ENCODE measurements at regions not wholly inside any gene's neighbourhood (a gene's known extent, or its start where the extent isn't known, plus 50 kb on each side); places are given as distances from the start of the nearest gene placed in this dataset.

DNA sequence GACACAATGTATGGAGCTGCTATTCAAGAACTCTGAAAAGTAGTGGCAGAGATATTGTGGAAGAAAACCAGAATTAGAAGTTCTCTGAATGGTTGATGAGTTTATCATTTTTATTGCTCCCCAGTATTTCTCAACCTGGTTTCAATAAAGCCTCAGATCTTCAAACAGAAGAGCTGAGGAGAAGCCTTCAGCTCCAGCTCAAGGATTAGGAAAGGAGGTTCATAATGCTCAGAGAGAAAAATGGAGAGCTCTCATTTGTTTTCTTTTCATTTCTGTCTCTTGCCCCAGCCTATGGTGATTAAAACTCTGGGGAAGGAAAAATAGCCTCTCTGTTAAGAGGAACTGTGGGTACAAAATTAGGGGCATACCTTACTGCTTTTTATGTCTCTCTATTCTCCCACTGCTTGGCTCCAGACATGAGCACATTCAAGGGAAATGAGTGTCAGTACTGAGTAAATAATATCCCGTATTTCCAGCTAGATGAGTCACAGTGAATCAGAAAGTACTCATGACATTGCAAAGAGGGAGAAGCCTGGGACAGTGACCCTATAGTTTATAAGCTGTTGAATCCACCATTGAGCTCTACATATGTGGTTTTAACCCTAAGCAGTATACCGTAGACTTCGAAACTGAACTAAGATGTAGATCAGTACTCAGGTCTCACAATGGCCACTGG lies 138.1 kb downstream of the EMB start:
- Histone ChIP-seq H4K5ac (ENCODE audit: insufficient read length, low read depth, low read length) (no peak overlapping the region), H3K79me1 (ENCODE audit: low read depth, low read length) (no peaks in the 10 kb centered on the region), H3K27ac (ENCODE audit: low read depth, low read length) (no peak overlapping the region), H2BK20ac (ENCODE audit: low read length) (no peak overlapping the region), H2BK120ac (replicated peaks; ENCODE audit: low read depth, low read length) (no peak overlapping the region), H4K8ac (ENCODE audit: extremely low read depth, insufficient read depth, low read length) (no peak overlapping the region), H4K91ac (replicated peaks; ENCODE audit: insufficient read length, low read length) (no peak overlapping the region), H3K36me3 (ENCODE audit: control insufficient read depth in 2 of 4, insufficient read depth in 4 of 4, low read length in 3 of 4) (no peaks in the 10 kb centered on the region), H3K4me1 (replicated peaks in 1 of 4; ENCODE audit: control insufficient read depth in 3 of 4, insufficient read depth in 4 of 4, low read length in 3 of 4) (no peaks in the 10 kb centered on the region), H2BK12ac (ENCODE audit: low read depth, low read length) (no peak overlapping the region), H3K4me2 (ENCODE audit: insufficient read depth in 1 of 2, low read depth in 2 of 2, low read length in 2 of 2) (no peak overlapping the region), H3K9me3 (ENCODE audit: insufficient read depth in 2 of 2, low read depth in 1 of 2, low read length in 1 of 2) (peaks cover 32 to 33% of the 10 kb centered on the region in 2 experiments), H4K20me1 (replicated peaks in 1 of 2; ENCODE audit: control insufficient read depth in 1 of 2, insufficient read depth in 2 of 2, low read length in 2 of 2) (no peaks in the 10 kb centered on the region), H3K14ac (ENCODE audit: insufficient read length) (no peak overlapping the region), H2AFZ (ENCODE audit: low read length) (no peak overlapping the region), H3K4ac (replicated peaks; ENCODE audit: insufficient read length, low read depth, low read length) (no peak overlapping the region), H3K56ac (replicated peaks; ENCODE audit: insufficient read length, low read depth, low read length) (no peak overlapping the region), H2BK15ac (ENCODE audit: low read length) (no peak overlapping the region), H2AK5ac (ENCODE audit: low read depth, low read length) (no peak overlapping the region), H3K18ac (ENCODE audit: extremely low read depth, low read length) (no peak overlapping the region), H3K79me2 (ENCODE audit: control insufficient read depth in 1 of 2, insufficient read depth in 2 of 2, low read length in 2 of 2) (no peaks in the 10 kb centered on the region), H3K23me2 (ENCODE audit: low read depth, low read length) (no peaks in the 10 kb centered on the region), H3K27me3 (replicated peaks in 1 of 4; ENCODE audit: control insufficient read depth in 3 of 4, extremely low read depth in 1 of 4, insufficient read depth in 3 of 4, low read length in 3 of 4) (no peaks in the 10 kb centered on the region), H3K23ac (ENCODE audit: insufficient read length) (no peak overlapping the region), H2BK5ac (ENCODE audit: low read depth, low read length) (no peak overlapping the region), H3K9ac (replicated peaks in 1 of 4; ENCODE audit: extremely low read depth in 1 of 4, low read depth in 3 of 4, low read length in 3 of 4) (no peak overlapping the region), H3K4me3 (ENCODE audit: extremely low read depth in 1 of 4, insufficient read depth in 2 of 4, low read depth in 3 of 4, low read length in 4 of 4) (no peak overlapping the region)
- DNase-seq (ENCODE audit: low read depth in 1 of 2, low spot score in 2 of 2) (no peak), FAIRE-seq (no peak)
- WGBS, 2 experiments (ENCODE audit: extremely low coverage in 1 of 2, insufficient coverage in 1 of 2, insufficient read length in 1 of 2, insufficient replicate concordance in 2 of 2, low coverage in 1 of 2, low lambda C conversion rate in 2 of 2, missing lambda C conversion rate in 1 of 2), result 94% methylated on average over 3 of the region's 3 CpGs; no CpG with 5 or more reads in 1 of the 2 experiments
- POLR2A ChIA-PET (ENCODE audit: partially characterized antibody), result no interaction called here
- CTCF ChIA-PET (ENCODE audit: partially characterized antibody), result interaction anchor here (2.0 kb wide), 1 partner anchor 15 kb away, joined by 5 read pairs; no protein-coding TSS in a partner anchor
- TF ChIP-seq YY1 (IDR thresholded peaks at IDR 0.05; ENCODE audit: low read depth, low read length) (no peak), CHD1 (IDR thresholded peaks at IDR 0.05; ENCODE audit: low read depth, low read length) (no peak), SP4 (IDR thresholded peaks at IDR 0.05; ENCODE audit: low read length) (no peak), RXRA (IDR thresholded peaks at IDR 0.05; ENCODE audit: insufficient read depth, low read depth, low read length) (no peak), TEAD4 (IDR thresholded peaks at IDR 0.05; ENCODE audit: low read depth, low read length) (no peak)
